ENCODE measurements at regions not wholly inside any gene's neighbourhood (a gene's known extent, or its start where the extent isn't known, plus 50 kb on each side); places are given as distances from the start of the nearest gene placed in this dataset.
A peak's percentile ranks its signal among the peaks of the same experiment; 100 is the strongest.
"Not testable (repeated sequence)": the region's sequence is repeated elsewhere in the genome, so short reads cannot be mapped to it uniquely, and the experiment has no call there.

GRCh38 chr12:40172879-40173278 is 51.9 kb upstream of the LRRK2 start:
- no peak for DNase-seq

- no peak for DNase-seq
These were observed 53.3 kb upstream of the LRRK2 start for GRCh38 chr12:40171501-40171900.

- DNase-seq, result no peak
These were observed 53.7 kb upstream of the LRRK2 start for GRCh38 chr12:40171066-40171465.

GRCh38 chr12:40170593-40170992 is 54.2 kb upstream of the LRRK2 start:
- DNase-seq, result no peak

- DNase-seq, result peak in 1 of 5 experiments; percentile 56
These were observed 55.9 kb upstream of the LRRK2 start for GRCh38 chr12:40168868-40169267.

GRCh38 chr12:40168419-40168818 is 56.4 kb upstream of the LRRK2 start:
- DNase-seq, result not testable (repeated sequence)

- peak in 1 of 5 experiments; percentile 33 for DNase-seq
These were observed 56.8 kb upstream of the LRRK2 start for GRCh38 chr12:40168001-40168400.

- DNase-seq, result no peak
These were observed 59.3 kb upstream of the SLC2A13 start for GRCh38 chr12:40165179-40165578.

- no peak for DNase-seq
These were observed 58.2 kb upstream of the SLC2A13 start for GRCh38 chr12:40164034-40164433.

GRCh38 chr12:40162033-40162432 is 56.2 kb upstream of the SLC2A13 start:
- DNase-seq, result no peak

- peak in 1 of 5 experiments; percentile 29 for DNase-seq
These were observed 52.8 kb upstream of the SLC2A13 start for GRCh38 chr12:40158592-40159111.

- DNase-seq, result no peak
These were observed 51.5 kb upstream of the SLC2A13 start for GRCh38 chr12:40157336-40157735.

- DNase-seq, result no peak
These were observed 50.3 kb upstream of the SLC2A13 start for GRCh38 chr12:40156021-40156764.
